GM19193 (cell line): ENCODE measurements at regions not wholly inside any gene's neighbourhood (a gene's known extent, or its start where the extent isn't known, plus 50 kb on each side); places are given as distances from the start of the nearest gene placed in this dataset.

ENCODE experiments used
- POLR2A ChIP-seq: IDR thresholded peaks from 4 replicates; pipeline ENCODE4 v1.6.1; 2011; ENCODE audit not compliant: insufficient read depth, insufficient read length; ENCODE audit errors: extremely low read depth

GRCh38 chr3:15983693-15984092 lies 185.9 kb upstream of the ANKRD28 start:
- TF ChIP-seq POLR2A = no peak

GRCh38 chr3:15989419-15989818 lies 185.1 kb upstream of the GALNT15 start:
- no peak for TF ChIP-seq POLR2A

- TF ChIP-seq POLR2A = no peak
Measured at GRCh38 chr3:15997274-15997943, 177.1 kb upstream of the GALNT15 start.

DNA sequence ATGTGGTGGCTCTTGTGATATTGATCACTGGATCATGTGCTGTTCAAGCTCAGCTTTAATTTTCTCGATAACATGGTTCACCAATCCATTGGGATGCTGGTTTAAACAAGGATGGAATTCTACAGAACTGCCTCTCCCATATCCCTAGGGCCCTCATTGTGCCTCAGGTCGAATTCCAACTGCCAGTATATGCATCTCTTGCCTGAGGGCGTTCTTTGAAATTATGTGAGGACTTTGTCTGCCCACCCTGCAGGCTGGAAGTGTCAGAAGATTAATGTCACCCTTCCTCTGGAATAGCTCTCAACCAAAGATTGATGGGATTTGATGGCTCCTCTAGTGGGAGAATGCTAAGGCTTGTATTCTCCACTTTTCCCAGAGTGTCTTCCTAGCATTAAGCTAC lies 175.6 kb upstream of the GALNT15 start:
- TF ChIP-seq POLR2A = no peak

DNA sequence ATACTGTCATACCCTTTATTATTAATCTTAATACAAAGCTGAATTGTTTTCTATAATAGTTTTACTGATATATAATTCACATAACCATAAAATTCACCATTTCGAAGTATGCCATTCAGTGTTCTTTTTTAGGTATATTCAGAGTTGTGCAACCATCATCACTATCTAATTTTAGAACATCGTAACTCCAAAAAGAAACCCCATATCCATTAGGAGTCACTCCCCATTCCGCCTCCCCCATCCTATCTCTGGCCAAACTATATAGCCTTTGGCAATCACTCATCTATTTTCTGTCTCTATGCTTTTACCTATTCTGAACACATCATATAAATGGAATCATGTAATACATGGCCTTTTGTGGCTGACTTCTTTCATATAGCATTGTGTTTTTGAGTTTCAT lies 169.7 kb upstream of the GALNT15 start:
- no peak for TF ChIP-seq POLR2A

GRCh38 chr3:16011376-16011775 lies 163.1 kb upstream of the GALNT15 start:
- no peak for TF ChIP-seq POLR2A

DNA sequence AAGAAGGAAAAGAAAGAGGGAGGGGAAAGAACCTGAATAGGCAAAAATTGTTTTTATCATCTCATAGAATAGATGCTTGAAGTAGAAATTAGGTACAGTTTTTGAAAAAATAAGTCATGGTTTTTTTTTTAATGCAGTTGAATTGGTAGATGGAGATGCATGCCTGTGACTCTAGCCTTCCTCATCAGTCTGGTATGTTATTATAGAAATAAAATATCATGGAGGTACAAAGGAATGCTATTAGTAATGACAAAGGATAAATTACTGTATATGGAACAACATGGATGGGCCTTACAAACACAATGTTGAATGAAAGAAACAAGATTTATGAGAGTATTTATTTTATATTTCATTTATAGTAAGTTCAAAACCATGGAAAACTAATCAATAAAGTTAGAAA lies 162.4 kb upstream of the GALNT15 start:
- no peak for TF ChIP-seq POLR2A

GRCh38 chr3:16013568-16013967 lies 160.9 kb upstream of the GALNT15 start:
- TF ChIP-seq POLR2A = no peak

DNA sequence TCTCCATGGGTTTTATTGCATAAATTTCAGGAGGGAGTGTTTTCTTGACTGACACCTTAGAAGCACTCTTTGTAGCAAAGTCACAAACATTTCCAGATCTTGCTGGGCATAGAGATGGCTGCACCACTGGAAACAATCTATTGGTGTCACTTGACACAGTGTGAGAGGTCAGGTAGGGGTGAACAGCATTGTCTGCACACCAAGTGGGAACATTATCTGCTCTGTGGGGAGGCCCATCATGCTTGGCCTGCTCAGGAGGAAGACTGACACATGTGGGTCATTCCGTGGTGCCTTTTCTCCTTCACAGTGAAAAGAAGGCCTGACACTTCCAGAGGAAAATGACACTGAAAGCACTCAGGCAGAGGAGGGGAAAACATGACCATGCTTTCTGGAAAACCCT lies 149.9 kb upstream of the GALNT15 start:
- TF ChIP-seq POLR2A = no peak

DNA sequence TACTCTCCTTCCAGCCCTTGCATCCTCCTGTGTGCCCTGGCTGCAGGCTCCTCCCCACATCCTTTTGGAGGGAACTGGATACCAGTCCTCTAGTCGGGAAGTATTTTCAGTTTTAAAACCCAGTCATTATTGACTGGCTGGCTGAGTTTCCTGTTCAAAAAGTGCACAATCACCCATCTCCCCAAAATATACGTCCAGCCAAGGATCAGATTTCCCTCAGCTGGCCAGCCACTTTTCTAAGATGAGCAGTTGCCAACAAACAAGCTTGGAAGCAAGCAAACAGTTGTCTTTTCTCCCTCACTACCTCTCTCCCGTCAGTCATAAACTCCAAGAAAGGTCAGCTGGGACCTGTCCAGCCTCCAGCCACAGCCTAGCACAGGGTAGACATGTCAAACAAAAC lies 147.7 kb upstream of the GALNT15 start:
- TF ChIP-seq POLR2A = no peak

- no peak for TF ChIP-seq POLR2A
Measured at GRCh38 chr3:16028604-16029003, 145.9 kb upstream of the GALNT15 start.

DNA sequence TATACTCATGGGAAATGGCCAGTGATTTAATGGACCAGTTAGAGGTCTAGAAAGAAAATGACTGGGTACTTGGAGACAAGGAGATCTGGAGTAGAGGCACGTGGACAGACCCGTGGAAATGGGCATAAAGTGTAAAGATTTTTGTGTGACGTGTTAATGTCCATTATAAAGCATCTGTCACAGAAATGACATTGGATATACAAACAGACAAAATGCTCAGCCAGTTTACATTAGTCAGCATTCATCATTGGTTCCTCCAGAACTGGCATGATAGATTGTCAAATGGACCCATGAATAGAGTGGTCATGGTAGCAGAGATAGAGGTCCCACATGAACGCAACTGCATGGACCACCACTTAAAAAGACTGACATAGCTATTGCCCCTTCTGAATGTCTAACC lies 144.1 kb upstream of the GALNT15 start:
- no peak for TF ChIP-seq POLR2A

DNA sequence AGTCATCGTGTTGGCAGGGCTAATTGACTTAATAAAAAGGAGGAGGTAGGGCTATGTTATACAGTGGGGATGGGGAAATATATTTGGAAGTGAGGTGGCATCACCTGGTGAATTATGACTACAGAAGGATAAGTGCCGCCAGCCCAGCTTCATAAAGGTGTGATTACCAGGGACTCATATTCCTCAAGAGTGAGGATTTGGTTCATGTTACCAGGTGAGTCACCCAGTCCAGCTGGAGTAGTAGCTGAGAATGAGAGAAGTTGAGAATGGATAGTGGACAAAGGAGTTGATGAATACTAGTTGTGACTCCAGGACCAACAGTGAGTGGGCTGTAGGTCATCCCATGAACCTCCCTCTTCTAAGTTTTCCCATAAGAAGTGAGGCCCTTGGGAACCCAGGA lies 143.0 kb upstream of the GALNT15 start:
- no peak for TF ChIP-seq POLR2A

DNA sequence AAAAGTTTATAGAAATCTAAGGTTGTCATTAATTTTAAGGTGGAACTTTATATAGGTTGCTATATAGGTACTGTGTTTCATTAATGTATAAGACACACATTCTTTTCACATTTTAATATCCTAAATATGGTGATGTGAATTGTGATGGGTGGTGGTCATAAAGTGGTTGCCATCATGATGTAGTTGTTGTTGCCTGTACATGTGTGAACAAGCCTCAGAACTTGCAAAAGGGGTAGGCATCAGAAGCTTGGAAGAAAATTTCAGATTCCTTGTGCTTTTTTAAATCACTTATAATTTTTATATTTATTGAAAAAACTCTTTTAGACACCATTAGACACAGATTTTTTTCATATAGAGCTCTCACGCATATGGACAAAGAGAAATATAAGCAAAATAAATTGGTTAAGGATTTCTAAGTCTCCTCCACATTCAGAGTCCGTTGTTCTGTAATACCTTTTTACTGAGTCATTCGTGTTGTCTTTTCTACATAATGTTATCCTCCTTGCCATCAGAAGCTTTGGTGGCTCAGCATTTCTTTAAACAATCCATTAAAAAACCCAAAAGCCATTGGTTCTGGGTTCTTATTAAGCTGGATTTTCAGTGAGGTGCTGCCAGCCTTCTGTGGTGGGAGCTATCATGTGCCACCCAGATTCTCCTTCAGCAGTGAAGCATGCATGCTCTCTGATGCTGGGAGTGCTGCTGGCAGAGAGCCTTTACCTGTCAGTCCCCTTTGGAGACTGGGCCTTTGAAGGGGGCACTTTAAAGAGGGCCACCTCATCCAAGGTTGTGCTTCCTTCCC lies 140.4 kb upstream of the GALNT15 start:
- no peak for TF ChIP-seq POLR2A

- no peak for TF ChIP-seq POLR2A
Measured at GRCh38 chr3:16040991-16041390, 133.5 kb upstream of the GALNT15 start.
